HG03066 (cell line): ENCODE measurements at regions not wholly inside any gene's neighbourhood (a gene's known extent, or its start where the extent isn't known, plus 50 kb on each side); places are given as distances from the start of the nearest gene placed in this dataset.
"Not testable (repeated sequence)": the region's sequence is repeated elsewhere in the genome, so short reads cannot be mapped to it uniquely, and the experiment has no call there.

Experiments
- ATAC-seq: cut with Tn5 transposase; IDR thresholded peaks from one replicate; pipeline ENCODE4 v1.9.1; 2021; ENCODE audit warnings: low read depth; ENCODE audit not compliant: unreplicated experiment

DNA sequence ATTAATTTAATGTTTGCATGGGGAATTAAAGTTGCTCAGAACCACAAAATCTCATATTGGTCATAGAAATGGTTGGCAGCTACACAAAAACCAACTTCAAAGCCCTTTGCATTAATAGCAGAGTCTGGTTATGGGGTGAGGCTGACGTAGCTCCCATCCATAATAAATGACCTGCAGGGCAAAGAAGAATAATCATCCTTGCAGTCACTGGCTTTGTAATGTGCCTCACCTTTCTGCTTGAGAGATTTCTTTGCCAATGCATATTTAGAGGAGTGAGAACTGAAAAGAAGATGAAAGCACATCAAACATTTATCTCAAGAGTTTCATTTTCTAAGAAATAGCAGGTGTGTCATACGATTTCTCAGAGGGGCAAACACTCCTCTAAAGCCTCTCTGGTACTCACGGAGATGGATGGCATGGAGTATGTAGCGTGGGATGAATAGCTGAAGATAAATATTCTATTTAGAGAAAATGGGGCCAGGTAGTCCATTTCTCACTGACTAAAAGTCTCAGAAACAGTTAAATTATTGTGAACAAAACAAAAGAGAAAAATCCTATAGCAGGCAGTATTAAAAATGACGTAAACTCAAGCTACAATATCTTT, 1491.9 kb downstream of the FAM181B start:
- no peak for ATAC-seq

GRCh38 chr11:81237139-81237538, 1496.5 kb downstream of the FAM181B start:
- no peak for ATAC-seq

DNA sequence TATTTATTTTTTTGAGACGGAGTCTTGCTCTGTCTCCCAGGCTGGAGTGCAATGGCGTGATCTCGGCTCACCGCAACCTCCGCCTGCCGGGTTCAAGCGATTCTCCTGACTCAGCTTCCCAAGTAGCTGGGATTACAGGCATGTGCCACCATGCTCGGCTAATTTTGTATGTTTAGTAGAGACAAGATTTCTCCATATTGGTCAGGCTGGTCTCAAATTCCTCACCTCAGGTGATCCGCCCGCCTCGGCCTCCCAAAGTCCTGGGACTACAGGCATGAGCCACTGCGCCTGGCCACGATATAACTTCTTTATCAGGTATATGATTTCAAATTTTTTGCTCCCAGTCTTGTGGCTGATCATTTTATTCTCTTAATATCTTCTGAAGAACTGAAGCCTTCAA, 1506.3 kb downstream of the FAM181B start:
- ATAC-seq: not testable (repeated sequence)

GRCh38 chr11:81224396-81224795, 1509.3 kb downstream of the FAM181B start:
- no peak for ATAC-seq

DNA sequence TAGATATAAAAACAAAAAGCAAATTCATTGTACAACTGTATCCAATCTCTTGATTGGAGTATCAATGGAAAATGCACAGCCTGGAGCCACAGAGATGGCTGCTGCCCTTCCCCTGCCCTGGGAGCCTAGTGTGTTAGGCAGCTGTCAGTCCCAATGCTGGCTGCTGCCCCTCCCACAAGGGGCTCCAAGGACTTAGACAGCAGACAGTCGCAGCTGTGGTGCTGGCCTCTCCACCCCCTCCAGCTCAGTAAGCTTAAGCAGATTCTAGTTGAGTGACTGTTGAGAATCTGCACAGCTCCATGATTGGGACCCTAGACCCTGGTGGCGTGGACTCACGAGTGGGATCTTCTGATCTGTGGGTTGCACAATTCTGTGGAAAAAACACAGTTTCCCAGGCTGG, 1511.2 kb downstream of the FAM181B start:
- no peak for ATAC-seq

GRCh38 chr11:81220146-81220895, 1513.3 kb downstream of the FAM181B start:
- ATAC-seq: no peak

DNA sequence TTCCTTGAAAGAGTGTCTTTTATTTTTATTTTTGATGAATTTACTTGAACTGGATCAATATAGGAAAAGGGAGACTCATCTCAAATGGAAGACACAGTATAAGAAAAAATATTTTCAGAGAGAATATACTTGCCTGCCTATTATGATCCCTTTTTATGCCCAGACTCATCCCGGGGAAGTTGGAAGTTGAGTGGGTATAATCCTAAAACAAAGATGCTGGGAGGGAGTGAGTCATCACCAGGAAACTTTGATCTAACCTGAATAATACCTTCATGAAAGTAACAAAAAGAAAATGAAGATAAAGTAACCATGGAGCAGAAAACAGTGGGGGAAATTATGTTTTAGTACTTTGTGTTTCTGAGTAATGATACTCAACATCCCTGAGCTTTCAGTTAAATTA, 1514.0 kb downstream of the FAM181B start:
- ATAC-seq: no peak

- ATAC-seq: no peak
Observed at GRCh38 chr11:81218440-81218839, 1515.2 kb downstream of the FAM181B start.

DNA sequence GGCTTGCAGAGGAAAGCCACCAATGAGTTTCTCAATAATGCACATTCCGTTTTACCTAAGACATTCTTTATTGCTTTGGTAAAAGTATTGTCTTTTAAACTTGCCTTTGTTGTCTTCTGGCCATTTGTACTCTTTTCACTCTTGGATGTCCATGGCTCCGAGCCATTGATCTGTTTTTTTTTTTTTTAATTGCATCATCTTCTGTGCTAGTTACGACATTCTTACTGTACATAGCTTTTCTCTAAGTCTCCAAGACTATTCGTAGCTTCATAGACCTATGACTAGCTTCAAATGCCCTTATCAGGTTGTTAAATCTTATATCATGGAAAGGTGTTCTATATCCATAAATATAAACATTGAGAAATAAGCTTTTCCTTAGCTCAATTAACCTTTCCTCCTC, 1522.6 kb downstream of the FAM181B start:
- ATAC-seq: no peak

- ATAC-seq: no peak
Observed at GRCh38 chr11:81207421-81208054, 1526.1 kb downstream of the FAM181B start.

- no peak for ATAC-seq
Observed at GRCh38 chr11:81203876-81204275, 1529.8 kb downstream of the FAM181B start.

DNA sequence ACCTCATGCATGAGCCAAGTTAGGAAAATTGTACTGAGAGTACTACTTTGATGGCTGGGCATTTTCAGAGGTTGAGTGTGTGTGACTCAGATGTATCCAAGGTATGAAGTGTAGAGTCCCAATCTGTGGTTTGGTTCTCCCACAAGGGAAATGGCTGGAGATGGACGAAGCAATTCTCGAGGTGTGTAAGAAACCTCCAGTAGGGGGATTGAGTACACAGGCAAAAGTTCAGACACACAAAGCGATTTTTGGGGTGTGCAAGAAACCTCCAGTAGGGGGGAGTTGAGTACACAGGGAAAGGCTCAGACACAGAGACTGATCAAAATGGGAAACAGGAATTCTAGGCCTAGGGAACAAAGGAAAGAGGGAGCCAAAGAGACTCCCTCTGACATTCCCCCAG, 1536.3 kb downstream of the FAM181B start:
- ATAC-seq: no peak

DNA sequence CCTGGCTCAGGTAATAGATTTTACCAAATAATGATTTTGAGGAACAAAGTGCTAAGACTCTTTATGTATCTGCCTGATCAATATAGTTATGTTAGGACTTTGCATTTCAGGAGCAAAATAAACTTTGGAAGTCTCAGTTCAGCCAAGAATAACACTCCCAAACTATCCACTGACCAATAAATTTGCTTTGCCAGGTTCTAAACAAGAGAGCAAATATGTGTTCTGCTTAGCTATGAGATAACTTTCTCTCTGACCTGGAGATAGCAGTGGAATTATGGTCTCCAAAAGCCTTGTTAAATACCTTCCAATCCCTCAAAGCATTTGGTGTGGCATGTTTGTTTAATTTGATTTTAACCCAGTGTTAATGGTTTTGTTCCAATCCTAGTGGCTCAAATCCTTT, 1541.1 kb downstream of the FAM181B start:
- no peak for ATAC-seq

- ATAC-seq: no peak
Observed at GRCh38 chr11:81190546-81190945, 1543.1 kb downstream of the FAM181B start.

DNA sequence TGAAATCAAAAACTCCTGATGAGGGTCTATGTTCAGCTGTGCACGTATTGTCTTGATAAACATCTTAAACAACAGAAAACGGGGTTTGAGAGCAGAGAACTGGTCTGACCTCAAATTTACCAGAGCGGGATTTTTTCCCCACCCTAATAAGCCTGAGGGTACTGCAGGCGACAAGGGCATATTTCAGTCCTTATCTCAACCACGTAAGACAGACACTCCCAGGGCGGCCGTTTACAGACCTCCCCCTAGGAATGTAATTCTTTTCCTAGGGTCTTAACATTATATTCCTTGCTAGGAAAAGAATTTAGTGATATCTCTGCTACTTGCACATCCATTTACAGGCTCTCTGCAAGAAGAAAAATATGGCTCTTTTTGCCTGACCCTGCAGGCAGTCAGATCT, 1546.6 kb downstream of the FAM181B start:
- not testable (repeated sequence) for ATAC-seq

DNA sequence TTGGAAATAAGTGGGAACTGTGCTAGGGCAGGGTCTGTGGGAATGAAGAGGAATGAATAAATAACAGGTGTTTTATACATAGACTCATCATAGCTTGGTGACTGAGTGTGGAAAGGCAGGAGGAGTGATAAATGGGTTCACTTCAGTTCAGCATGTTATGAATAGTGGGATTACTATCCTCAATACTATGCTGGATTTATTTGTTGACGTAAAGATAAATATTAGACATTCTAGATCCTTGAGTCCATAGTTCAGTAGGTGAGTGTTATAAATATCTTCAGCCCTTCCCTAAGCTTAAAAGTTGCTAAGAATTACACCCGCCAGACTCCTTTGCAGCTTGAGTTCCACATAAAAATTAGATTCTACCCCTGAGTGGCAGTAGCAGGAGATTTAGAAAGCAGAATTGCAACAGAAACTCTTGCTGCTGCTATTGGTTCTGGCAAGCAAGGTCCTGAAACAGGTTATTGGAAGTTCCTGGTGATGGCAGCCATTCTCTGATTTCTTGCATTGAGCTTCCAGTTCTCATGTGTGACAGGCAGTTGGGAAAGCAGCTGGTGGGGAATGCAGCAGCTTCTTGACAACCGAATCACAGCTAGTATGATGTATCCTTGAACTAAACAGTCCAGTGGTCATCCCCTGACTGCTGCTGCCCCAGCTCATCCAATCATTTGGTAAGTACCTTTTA, 1558.9 kb downstream of the FAM181B start:
- ATAC-seq: no peak

DNA sequence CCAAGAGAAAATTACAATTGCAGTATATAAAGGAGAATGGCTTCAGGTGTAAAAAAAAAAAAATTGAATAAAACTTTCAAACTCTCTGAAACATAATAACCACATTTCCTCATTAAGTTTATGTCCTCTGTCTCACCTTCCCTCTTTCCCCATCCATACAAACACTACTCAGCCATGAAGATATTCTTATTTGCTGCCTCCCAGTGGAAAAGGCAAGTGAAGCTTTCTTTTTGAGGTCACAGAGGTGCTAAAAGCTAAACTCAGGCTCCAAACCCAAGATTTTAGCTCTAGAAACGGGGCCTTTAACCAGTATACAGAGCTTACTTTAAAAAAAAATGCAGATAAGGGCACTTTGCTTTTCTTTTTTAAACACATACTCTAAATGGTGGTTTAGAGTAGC, 1568.5 kb downstream of the FAM181B start:
- ATAC-seq: no peak

DNA sequence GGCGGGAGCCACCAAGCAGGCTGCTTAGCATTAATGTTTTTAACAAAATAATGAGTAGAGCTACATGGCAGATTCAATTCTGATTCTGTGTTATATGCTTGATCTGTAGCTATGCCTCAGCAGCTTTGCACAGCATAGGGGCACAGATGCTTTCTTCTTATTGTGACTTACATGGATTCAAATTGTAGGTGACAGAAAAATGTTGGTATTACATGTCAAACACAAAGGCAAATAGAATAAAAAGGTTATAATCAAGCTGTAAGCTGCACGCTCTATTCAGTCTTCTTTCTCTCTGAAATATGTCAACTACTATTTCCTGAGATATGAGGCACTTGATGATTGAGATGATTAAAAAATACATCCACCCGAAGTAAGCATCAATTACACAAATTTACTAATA, 1573.8 kb downstream of the FAM181B start:
- ATAC-seq: no peak

DNA sequence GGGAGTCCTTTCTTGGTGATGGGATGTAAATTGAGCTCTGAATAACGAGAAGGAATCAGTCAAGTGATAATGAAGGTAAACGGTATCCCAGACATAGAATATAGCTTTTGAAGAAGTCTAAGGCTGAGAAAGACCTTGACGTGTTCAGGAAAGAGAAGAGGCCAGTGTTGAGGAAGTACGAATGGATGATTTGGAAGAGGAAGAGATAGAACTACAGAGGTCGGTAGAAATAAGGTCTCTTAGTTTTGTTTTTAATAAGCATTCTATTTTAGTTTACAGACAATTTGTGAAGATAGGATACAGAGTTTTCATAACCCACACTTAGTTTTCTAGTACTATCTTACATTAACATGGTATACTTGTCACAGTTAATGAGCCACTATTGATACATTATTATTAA, 1598.1 kb downstream of the FAM181B start:
- ATAC-seq: no peak

DNA sequence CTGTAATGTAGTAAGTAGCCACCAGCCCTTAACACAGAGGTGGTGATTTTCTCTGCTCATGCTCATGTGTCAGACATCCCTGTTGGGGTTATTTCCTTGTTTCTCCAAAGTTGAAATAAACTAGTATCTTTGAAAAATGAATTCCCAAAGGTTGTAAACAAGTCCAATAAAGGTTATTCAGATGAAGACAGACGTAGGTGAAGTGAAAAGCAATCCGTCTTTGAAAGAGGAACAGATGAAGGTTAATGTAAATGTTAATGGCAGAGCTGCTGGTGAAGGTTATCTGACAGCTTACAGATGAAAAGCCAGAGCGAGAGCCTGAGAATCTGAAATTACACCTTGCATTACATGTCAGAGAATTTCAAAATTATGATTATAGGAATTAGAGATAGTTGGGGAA, 1604.0 kb downstream of the FAM181B start:
- no peak for ATAC-seq

- ATAC-seq: no peak
Observed at GRCh38 chr11:81112718-81113117, 1620.9 kb downstream of the FAM181B start.
